ENCODE measurements at regions not wholly inside any gene's neighbourhood (a gene's known extent, or its start where the extent isn't known, plus 50 kb on each side); places are given as distances from the start of the nearest gene placed in this dataset.
"Not testable (repeated sequence)": the region's sequence is repeated elsewhere in the genome, so short reads cannot be mapped to it uniquely, and the experiment has no call there.

DNA sequence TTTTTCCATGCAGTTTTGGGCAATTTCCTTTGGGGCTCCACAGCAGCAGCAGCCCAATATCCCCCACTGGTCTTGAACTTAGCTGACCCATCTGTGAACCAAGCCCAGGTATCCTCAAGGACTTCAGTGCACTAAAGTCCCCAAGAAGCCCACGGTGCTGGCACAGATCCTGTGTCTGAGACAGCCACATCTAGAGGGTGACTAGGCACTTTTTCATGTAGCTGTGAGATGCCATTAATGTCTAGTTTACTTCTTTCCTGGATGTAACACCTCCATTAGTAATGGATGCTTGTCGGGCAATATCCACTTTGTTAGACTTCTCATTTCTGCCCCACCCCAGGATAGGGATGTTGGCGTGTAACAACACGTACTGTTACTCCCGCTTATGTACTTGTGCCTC is 117.9 kb downstream of the GPCPD1 start:
- DNase-seq: no peak

DNA sequence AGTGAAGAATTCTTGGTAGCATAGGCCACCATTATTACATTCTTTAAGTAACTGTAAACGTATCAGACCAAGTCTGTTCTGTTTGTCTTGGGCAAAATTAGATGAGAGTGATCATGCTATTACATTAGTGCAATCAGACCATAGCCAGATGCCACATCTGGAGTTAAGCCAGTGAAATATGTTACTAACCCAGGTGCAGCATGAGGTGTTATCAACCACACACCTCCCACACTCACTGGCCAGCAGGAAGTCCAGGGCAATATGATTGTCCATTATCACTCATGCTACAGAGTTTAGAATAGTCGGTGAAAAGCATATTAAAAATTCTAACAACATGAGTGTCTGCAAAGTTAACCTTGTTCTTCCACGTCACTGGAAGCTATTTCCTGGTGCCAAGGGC is 119.4 kb downstream of the GPCPD1 start:
- no peak for DNase-seq

DNA sequence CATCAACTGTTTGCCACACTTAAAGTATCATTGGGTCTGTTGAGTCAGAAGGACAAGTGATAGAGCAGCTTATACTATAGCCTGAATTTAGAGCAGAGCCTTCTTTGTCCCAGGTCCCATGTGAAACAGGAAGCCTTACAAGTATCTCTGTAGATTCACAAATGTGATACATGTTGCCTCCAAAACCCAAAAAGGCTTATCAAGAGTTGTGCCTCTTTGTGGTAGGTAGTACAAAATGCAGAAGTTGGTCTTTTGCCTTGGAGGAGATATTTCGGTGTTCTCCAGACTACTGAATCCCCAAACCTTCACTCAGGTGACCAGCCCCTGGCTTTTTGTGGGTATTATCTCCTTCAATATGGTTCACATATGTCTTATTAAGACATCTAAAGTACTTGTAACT is 121.2 kb downstream of the GPCPD1 start:
- DNase-seq: no peak

DNA sequence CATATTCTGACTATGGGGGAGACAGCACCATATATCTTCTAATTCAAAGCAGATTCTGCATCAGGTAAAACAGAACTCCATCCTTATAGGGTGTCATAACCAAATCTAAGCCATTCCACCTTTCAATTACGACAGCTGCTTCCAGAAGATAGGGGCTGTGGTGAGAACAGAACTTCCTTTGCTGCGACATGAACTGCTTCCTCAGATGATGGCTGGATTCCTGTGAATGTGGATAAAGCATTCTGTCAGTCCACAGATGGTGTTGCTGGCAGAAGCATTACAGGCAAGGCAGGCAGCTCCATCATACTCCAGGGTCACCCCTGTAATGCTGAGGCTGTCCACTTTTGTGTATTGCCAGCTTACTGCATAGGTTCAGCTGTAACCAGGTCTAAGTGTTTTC is 122.0 kb downstream of the GPCPD1 start:
- no peak for DNase-seq

DNA sequence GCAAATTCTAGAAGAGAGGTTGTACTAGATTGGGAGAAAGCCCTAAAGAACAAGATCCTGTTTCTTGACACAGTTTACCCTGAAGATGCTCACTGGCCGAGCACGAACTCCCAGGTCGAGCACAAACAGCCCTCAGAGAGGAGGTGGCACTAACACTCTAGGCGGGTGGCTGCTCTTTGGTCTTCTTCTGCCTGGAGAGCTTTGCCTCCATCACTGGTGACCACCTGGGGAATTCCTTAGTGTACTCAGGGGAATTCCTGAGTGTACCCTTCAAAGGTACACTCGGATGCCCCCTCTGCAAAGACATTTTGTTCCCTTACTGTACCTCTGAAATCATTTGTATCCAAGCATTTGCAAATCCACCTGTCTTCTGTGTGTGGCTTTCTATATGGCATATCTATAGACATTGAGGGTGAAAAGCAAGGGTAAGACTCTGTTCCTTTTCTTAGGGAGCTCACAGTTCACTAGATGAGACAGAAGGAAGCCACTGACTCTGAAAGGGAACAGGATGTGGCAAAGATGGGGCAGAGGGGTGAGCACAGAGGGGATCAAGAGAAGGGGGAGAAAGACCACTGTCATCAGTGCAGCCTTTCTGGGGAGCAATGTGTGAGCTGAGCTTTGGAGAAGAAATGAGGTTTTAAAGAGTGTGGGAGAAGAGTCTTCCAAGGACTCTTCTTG is 124.3 kb downstream of the GPCPD1 start:
- no peak for DNase-seq

DNA sequence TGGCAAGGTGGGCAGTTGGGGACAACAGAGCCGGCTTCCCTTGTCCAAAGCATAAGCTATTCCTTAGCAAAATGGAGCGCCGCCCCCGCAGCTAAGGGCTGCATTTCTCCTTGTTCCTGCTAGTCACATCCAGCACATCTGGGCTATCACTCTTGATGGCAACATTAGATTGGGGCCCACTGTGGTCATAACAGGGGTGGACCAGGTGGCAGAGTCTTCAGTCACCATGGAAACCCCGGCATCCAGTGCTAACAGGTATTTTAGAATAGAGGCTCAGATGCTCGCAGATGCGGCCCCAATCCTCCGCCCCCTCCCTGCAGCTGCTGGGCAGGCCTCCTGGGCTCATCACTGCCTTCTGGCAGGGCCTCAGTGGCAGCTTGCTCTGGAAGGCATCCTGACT is 125.9 kb downstream of the GPCPD1 start:
- DNase-seq: no peak

DNA sequence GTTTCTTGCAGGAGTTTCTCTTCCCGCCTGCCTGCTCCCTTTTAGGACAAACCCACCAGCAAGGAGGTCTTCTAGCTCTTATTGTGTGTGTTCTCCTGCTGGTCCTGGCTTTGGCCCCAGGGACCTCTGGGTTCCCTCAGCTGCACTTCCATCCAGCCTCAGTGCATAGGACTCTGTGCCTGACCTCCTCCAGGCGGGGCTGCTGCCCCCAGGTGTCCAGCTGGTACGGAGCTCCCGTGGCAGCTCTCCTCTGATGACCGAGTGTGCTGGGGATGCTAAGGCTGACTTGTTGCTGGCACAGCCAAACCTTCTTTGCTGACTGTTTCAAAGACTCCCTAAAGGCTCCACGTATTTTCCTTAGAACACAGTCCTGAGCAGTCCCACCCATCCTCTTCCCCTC is 126.5 kb downstream of the GPCPD1 start:
- DNase-seq: no peak

DNA sequence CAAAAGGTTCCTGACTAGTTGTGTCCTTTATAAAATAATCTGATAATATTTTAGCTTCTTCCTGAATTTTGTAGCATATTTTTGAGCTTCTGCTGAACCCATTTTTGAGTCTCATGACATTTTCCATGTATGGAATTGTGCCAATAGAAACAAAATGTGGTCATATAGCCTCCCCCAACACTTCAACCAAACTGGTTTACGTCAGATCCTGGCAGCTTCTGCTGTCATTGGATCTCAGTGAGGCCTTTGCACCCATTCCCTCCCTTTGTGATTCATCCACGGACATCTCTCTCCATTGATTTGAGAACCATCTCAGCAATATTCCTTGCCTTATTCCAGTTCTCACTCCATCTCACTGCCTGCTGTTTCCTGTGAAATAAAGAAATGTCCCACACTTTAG is 128.0 kb downstream of the GPCPD1 start:
- no peak for DNase-seq

DNA sequence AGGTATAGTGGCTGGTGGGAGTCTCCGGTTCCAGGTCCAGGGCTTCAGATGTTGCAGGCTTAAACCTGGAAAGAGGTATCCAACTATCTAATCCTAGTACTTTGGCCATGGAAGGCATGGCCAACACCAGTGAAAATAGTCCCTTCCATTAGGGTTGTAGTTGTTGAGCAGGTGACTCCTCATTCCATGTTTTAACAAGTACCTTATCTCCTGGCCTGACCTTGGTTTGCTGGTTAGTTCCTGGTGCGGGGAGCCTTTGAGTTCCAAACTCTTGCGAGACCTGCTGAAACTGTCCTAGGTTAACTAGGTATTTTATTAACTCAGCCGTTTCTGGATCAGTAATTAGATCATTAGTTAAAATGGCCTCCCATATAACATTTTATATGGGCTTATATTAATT is 128.9 kb downstream of the GPCPD1 start:
- no peak for DNase-seq

DNA sequence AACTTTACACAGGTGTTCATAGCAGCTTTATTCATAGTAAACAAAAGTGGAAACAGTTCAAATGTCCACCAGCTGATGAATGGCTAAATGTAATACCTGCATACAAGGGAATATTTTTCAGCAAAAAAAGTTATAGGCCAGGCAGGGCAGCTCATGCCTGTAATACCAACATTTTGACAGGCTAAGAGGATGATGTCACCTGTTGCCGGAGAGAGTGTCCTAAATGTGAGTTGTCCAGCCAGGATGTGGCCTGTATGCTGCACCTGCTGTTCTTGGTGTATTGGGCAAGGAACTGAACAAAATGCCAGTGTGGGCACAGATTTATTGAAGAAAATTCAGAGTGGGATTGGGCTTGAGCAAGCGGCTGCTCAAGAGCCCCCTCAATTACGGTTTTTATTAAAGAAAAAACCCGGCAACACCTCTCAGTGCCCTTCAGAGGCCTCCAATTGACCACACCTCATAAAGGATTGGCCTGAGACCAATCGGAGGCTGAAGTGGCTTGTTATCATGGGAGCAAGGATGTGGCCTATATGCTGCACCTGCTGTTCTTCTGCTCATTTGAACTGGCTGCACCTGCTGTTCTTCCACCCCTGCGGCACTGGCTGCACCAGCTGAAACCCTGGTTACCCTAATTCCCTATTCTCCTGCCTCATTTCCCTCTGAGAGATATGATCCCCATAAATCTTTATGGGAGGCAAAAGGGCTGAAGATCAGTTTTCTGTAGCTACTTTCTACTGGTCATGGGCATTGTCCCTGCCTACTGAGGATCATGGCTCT is 129.8 kb downstream of the GPCPD1 start:
- DNase-seq: no peak

DNA sequence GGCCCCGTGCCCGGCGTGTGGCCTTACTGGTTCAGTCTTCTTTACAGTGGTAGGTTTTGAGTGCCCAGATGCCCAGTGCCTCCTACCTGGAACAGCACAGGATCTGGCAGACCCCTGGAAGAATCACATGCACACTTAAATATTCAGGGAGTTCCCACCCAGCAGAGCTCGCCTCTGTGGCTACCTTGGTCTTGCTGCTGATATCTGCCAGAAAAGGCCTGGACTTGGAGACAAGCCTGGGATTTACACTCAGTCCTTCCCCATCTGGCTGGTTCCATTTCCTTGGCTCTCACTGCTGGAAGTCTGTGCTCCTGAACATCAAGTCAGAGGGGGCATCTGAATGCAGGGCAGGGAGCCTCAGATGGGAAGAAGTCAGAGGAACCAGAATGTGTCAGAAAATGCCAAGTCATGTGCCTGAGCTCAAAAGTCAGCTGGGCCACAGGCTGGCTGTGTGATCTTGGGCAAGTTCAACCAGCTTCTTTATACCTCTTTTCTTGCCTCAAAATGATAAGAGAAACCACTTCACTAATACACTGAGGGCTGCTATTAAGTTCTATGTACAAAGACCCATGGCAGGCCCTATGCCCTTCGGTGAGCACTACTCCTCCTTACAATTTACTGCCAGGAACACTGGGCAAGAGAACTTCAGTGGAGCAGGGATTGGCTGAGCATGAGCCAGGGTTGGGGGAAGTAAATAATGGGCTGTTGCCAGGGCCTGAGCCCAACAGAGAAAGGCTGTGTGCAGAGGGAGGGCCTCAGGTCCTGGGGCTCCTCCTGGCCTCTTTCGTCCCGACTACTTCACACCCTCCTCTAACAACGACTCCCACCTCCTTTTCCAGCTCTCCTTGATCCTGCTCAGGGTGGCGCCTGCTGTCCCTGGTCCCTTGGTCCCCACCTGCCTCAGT is 135.9 kb downstream of the GPCPD1 start:
- DNase-seq: no peak

DNA sequence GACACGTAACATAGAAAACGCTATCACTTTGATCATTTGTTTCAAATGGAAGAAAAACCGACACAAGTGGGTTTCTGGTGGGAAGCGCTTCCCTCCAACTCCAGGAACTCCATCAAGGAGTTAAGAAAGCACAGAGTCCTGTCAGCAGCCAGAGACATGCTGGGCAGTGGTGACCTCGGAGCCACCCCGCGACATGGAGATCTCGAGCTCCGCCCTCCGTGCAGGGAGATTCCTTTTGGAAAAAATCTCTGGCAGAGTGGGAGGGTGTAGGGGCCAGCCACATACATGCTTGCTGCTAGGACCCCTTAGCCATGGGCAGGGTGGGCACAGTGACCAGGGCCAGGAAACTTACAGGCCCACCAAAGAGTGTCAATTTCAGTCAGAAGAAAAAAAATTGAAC is 138.9 kb downstream of the GPCPD1 start:
- not testable (repeated sequence) for DNase-seq

DNA sequence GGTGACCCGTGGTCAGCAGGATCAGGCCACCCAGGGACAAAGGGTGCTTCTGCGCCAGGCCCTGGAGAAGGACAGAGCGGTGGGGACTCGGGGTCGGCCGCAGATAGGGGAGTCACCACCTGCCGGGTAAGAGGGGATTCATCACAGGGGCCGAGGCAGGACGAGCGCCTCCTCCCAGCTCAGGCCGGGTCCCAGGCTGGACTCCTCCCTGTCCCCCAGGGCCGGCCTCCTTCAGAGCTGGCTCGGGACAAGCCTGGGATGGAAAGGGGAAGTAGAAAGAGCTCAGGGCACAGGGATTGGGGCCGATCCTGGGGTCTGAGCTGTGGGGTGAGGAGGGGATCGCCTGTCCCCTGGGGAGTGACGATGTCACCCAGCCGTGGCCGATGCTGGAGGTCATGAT is 139.4 kb downstream of the GPCPD1 start:
- no peak for DNase-seq

DNA sequence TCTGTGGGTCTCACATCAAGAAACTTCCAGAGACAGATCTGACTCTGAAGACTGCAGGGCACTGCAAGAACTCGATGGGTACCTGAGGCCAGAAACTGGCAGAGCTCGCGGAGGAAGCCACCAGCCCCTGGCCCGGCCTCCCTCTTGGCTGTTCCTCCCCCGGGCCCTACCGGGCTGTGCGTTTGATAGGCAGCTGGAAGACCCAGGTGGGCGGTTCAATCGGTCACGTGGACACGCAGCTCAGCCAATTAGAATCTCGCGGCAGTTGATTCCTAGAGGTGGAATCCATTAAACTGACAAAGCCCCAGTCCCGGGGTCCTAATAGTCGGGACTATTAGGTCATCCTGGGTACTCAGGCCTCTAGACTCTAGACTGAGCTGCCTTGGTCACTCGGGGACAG is 139.9 kb downstream of the GPCPD1 start:
- DNase-seq: no peak

DNA sequence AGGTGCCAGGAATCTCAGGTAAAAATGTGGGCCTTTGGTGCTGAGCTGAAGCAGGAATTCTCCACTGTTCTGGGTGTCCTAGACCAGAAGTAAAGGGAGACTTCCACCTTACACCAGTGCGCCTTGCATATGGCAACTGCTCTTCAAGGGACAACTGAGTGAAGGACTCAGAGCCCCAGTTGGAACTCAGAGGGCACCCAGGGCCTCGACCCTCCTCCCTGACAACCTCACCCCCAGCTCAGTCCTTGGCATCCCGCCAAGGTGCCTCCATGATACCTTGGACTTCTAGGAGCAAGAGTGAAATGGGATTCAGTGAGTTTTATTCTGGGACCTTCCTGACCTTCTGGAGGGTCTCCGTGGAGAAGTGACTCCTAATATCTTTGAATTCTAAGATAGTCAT is 140.3 kb downstream of the GPCPD1 start:
- no peak for DNase-seq

DNA sequence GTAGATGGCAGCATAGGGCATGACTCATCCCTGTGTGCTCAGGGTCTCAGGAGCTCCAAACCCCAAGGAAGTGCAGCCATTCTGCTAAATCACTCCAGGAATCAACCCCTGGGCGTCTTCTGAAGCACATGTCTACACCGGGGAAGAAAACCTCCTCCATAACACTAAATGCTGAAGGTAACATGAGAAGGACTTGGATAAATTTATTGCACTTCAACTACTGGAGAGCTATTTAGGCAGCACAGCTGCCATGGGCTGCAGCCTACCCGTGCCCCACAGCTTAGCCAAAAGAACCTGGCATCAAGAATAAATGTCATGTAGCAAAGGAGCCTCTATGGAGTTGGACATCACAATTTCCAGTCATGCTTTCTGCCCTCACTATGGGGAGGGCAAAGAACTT is 141.7 kb downstream of the GPCPD1 start:
- no peak for DNase-seq

DNA sequence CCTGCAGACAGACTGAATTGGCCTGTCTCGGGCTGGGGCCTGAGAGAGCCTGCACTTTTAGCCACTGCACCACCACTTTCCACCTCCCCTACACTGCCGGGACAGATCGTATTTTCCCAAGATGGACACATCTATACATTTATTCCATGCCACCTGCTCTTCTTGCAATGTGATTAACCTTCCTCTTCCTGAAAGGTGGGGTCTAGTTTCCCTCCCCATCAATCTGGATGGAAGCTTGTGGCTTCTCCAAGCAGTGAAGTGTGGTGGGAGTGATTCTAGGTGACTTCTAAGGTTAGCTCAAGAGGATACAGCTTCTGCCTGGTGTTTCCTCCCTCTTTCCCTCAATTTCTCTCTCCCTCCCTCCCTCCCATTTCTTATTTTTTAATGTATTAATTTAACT is 143.7 kb downstream of the GPCPD1 start:
- DNase-seq: no peak

DNA sequence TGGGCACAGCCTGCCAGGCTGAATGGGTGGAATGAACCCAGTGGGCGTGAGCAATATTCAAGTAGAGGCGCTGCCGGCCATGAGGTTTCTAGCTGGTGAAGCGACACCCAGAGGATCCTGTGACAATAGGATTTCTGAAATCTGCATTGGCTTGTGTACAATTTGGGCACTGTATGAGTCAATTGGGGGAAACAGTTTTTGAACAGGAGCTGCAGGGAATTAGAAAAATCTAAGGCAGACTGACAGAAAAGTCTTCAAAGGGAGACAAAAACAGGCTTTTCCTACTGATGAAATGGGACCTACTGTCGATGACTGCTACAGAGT is 145.2 kb downstream of the GPCPD1 start:
- no peak for DNase-seq

DNA sequence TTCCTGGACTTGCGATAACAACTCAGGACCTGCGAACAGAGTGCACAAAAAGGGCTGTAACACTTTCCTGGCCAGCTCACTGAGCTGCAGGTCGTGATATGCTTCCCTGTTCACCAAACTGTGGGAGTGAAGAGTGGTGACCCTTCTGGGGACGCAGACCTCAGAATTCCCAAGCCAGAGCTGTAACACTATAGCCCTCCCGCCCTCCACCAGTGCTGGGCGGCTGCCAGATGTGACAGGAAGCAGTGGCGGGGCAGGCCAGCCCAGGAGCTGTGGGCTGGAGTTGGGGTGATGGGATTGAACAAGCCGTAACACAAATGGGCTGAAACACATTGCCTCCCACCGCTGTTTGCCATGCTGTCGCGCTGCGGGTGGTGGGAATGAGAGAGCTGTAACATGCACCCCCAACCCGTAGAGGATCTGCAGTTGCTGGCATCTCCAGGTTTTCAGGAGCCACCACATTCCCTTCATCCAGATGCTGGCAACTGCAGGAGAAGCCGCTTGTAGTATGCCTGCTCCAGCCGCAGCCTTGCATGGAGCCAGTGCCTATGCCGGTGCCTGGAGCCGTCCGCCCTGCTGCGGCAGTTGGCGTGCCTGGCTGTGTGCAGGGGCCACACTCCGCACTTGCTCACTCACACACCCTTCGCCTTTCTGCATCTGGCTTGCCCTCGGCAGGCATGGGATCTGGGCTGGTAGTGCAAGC is 145.8 kb downstream of the GPCPD1 start:
- no peak for DNase-seq

DNA sequence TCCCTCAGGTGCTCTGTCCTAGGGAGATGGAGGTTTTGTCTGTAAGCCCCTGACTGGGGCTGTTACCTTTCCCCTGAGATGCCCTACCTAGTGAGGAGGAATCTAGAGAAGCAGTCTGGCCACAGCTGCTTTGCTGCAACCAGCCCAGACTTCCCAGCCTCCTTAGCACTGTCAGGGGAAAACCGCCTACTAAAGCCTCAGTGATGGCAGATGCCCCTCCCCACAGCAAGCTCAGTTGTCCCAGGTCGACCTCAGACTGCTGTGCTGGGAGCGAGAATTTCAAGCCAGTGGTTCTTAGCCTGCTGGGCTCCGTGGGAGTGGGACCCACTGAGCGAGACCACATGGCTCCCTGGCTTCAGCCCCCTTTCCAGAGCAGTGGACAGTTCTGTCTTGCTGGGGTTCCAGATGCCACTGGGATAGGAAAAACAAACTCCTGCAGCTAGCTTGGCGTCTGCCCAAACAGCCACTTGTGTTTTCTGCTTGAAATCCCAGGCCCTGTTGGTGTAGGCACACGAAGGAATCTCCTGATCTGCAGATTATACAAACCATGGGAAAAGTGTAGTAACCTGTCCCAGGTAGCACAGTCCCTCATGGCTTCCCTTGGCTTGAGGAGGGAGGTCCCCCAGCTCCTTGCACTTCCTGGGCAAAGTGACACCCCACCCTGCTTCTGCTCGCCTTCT is 146.4 kb upstream of the PROKR2 start:
- no peak for DNase-seq

DNA sequence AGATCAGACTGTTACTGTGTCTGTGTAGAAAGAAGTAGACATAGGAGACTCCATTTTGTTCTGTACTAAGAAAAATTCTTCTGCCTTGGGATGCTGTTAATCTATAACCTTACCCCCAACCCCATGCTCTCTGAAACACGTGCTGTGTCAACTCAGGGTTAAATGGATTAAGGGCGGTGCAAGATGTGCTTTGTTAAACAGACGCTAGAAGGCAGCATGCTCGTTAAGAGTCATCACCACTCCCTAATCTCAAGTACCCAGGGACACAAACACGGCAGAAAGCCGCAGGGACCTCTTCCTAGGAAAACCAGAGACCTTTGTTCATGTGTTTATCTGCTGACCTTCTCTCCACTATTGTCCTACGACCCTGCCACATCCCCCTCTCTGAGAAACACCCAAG is 137.0 kb upstream of the PROKR2 start:
- DNase-seq: not testable (repeated sequence)

DNA sequence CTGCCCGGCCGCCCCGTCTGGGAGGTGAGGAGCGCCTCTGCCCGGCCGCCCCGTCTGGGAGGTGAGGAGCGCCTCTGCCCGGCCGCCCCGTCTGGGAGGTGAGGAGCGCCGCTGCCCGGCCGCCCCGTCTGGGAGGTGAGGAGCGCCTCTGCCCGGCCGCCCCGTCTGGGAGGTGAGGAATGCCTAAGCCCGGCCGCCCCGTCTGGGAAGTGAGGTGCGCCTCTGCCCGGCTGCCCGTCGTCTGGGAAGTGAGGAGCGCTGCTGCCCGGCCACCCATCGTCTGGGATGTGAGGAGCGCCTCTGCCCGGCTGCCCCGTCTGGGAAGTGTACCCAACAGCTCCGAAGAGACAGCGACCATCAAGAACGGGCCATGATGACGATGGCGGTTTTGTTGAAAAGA is 136.6 kb upstream of the PROKR2 start:
- not testable (repeated sequence) for DNase-seq

DNA sequence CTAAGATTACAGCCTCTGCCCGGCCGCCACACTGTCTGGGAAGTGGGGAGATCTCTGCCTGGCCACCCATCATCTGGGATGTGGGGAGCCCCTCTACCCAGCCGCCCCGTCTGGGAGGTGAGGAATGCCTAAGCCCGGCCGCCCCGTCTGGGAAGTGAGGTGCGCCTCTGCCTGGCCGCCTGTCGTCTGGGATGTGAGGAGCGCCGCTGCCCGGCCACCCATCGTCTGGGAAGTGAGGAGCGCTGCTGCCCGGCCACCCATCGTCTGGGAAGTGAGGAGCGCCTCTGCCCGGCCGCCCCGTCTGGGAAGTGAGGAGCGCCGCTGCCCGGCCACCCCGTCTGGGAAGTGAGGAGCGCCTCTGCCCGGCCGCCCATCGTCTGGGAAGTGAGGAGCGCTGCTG is 135.9 kb upstream of the PROKR2 start:
- DNase-seq: not testable (repeated sequence)
